Trophoblast cell (in vitro differentiated cells and primary cell): ENCODE measurements at regions not wholly inside any gene's neighbourhood (a gene's known extent, or its start where the extent isn't known, plus 50 kb on each side); places are given as distances from the start of the nearest gene placed in this dataset.

Experiments used
- DNase-seq, 2 donors: peaks; one replicate each; pipeline ENCODE4 v3.0.0-alpha.2; 2016
- H2AFZ ChIP-seq: 2 replicates; pipeline ENCODE4 v1.6.1; 2013; ENCODE audit warnings: low read length, moderate library complexity, mild to moderate bottlenecking; ENCODE audit not compliant: insufficient read depth, poor library complexity
- H2AK5ac ChIP-seq: 2 replicates; pipeline ENCODE4 v1.6.1; 2013; ENCODE audit warnings: mild to moderate bottlenecking, low read length
- H2BK120ac ChIP-seq: 2 replicates; pipeline ENCODE4 v1.6.1; 2013; ENCODE audit warnings: low read length, mild to moderate bottlenecking, moderate library complexity; ENCODE audit not compliant: insufficient read depth, poor library complexity
- H2BK12ac ChIP-seq: 2 replicates; pipeline ENCODE4 v1.6.1; 2013; ENCODE audit warnings: mild to moderate bottlenecking, low read length, moderate library complexity
- H2BK5ac ChIP-seq: 2 replicates; pipeline ENCODE4 v1.6.1; 2013; ENCODE audit warnings: low read length, low read depth, moderate library complexity, mild to moderate bottlenecking; ENCODE audit not compliant: poor library complexity
- H3K14ac ChIP-seq: 2 replicates; pipeline ENCODE4 v1.6.1; 2013; ENCODE audit warnings: mild to moderate bottlenecking, low read length
- H3K18ac ChIP-seq: 2 replicates; pipeline ENCODE4 v1.6.1; 2013; ENCODE audit warnings: mild to moderate bottlenecking, low read length
- H3K23ac ChIP-seq: 2 replicates; pipeline ENCODE4 v1.6.1; 2013; ENCODE audit warnings: low read length
- H3K27ac ChIP-seq: 2 replicates; pipeline ENCODE4 v1.5.1; 2013; ENCODE audit warnings: low read depth, mild to moderate bottlenecking, inconsistent platforms, low read length, moderate library complexity
- H3K27me3 ChIP-seq: 2 replicates; pipeline ENCODE4 v1.6.1; 2013; ENCODE audit warnings: inconsistent platforms, mild to moderate bottlenecking, low read length, moderate library complexity; ENCODE audit not compliant: insufficient read depth
- H3K36me3 ChIP-seq, 2 experiments: 1 replicate in 1 of 2; 2 replicates in 1 of 2; pipeline ENCODE4 v1.6.1; 2013; ENCODE audit warnings: low read length in 2 of 2, mild to moderate bottlenecking in 2 of 2, moderate library complexity in 1 of 2; ENCODE audit not compliant: insufficient read depth in 2 of 2, control insufficient read depth in 1 of 2
- H3K4ac ChIP-seq: 2 replicates; pipeline ENCODE4 v1.6.1; 2013; ENCODE audit warnings: low read depth, mild to moderate bottlenecking, low read length, moderate library complexity
- H3K4me1 ChIP-seq, 2 experiments: 1 replicate in 1 of 2; 2 replicates in 1 of 2; pipeline ENCODE4 v1.6.1; 2013; ENCODE audit warnings: low read length in 2 of 2, mild to moderate bottlenecking in 2 of 2, moderate library complexity in 1 of 2; ENCODE audit not compliant: insufficient read depth in 2 of 2, control insufficient read depth in 1 of 2
- H3K4me2 ChIP-seq: 2 replicates; pipeline ENCODE4 v1.6.1; 2013; ENCODE audit warnings: inconsistent platforms, mild to moderate bottlenecking, low read length, moderate library complexity
- H3K4me3 ChIP-seq: 2 replicates; pipeline ENCODE4 v1.5.1; 2013; ENCODE audit warnings: mild to moderate bottlenecking, low read depth, low read length, inconsistent platforms
- H3K79me1 ChIP-seq: one replicate; pipeline ENCODE4 v1.6.1; 2013; ENCODE audit warnings: low read length
- H3K79me2 ChIP-seq: 2 replicates; pipeline ENCODE4 v1.6.1; 2013; ENCODE audit warnings: low read length, mild to moderate bottlenecking; ENCODE audit not compliant: control insufficient read depth, insufficient read depth, poor library complexity
- H3K9ac ChIP-seq: 2 replicates; pipeline ENCODE4 v1.6.1; 2013; ENCODE audit warnings: mild to moderate bottlenecking, low read length
- H3K9me3 ChIP-seq: 2 replicates; pipeline ENCODE4 v1.6.1; 2013; ENCODE audit warnings: low read depth, mild to moderate bottlenecking, control low read depth, inconsistent platforms, low read length; ENCODE audit not compliant: insufficient read depth
- H4K12ac ChIP-seq: 2 replicates; pipeline ENCODE4 v1.6.1; 2013; ENCODE audit warnings: low read depth, mild to moderate bottlenecking, low read length, moderate library complexity
- H4K8ac ChIP-seq: 2 replicates; pipeline ENCODE4 v1.6.1; 2013; ENCODE audit warnings: low read depth, mild to moderate bottlenecking, low read length, moderate library complexity
- H4K91ac ChIP-seq: one replicate; pipeline ENCODE4 v1.6.1; 2013; ENCODE audit warnings: low read depth, mild to moderate bottlenecking, low read length, moderate library complexity
- WGBS: extraction: QIAGEN DNeasy Blood & Tissue Kit; methylation state at CpG from one replicate; pipeline ENCODE4 v1.1.7; 2013; ENCODE audit warnings: missing lambda C conversion rate; ENCODE audit not compliant: insufficient read length, insufficient coverage; ENCODE audit errors: extremely low coverage; 5-methylcytosine and 5-hydroxymethylcytosine counted together

DNA sequence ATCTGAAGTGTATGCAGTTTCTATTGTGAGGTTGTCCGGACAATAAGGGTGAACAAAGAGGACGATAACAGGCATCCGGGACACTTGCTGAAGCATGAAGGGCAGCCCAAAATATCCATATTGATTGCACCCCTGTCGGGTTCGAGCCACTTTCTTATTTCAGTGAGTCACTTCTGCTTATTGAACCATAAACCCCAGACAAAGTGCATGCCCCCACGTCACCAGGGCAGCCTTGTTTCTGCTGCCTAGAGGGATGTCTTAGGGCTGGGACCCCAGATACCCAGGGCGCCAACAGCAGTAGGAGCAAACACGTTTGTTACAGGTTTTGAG is 175.3 kb upstream of the LYZL1 start:
- Histone ChIP-seq H2AK5ac (peak overlapping the region; percentile 61), H3K14ac (peak overlapping the region; percentile 89), H4K12ac (peak overlapping the region; percentile 60), H2BK12ac (peak overlapping the region; percentile 71), H3K79me1 (peaks cover 52% of the 10 kb centered on the region), H3K4me2 (peak overlapping the region; percentile 2), H2BK120ac (peak overlapping the region; percentile 88), H3K4me3 (no peak overlapping the region), H2AFZ (no peak overlapping the region), H3K18ac (peak overlapping the region; percentile 54), H3K36me3 (peaks cover 3% of the 10 kb centered on the region in 2 experiments), H3K9me3 (no peaks in the 10 kb centered on the region), H3K4me1 (peaks cover 23 to 32% of the 10 kb centered on the region in 2 experiments), H3K79me2 (peaks cover 2% of the 10 kb centered on the region), H2BK5ac (peak overlapping the region; percentile 98), H3K23ac (no peak overlapping the region), H3K27ac (peak overlapping the region; percentile 96), H3K9ac (no peak overlapping the region), H3K4ac (peak overlapping the region; percentile 95), H4K8ac (peak overlapping the region; percentile 80), H4K91ac (peak overlapping the region; percentile 96), H3K27me3 (no peaks in the 10 kb centered on the region)
- WGBS: no CpG with 5 or more reads among the region's 8 CpGs
- DNase-seq: no peak

DNA sequence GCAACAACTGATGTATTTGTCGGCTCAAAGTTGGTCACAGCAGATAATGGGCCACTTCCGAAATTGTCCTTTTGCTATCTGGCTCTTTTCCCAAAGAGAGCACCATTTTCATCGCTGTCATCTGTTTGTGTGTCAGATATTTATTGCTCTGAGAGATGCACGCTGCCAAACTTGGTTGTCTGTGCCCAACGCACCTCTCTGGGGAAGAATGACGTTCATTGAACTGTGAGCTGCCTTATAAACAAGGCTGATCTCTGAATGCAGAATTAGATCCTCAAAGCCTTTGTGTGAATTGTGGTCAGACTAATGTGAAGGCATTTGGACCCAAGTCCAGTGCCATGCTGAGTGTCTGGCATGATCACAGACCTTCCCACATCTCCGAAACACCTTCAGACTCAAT is 174.7 kb upstream of the LYZL1 start:
- no peak overlapping the region for H4K12ac ChIP-seq
- peak overlapping the region; percentile 87 for H2BK12ac ChIP-seq
- H3K79me1 ChIP-seq: peaks cover 54% of the 10 kb centered on the region
- no peaks in the 10 kb centered on the region for H3K27me3 ChIP-seq
- H2BK5ac ChIP-seq: peak overlapping the region; percentile 92
- H3K18ac ChIP-seq: peak overlapping the region; percentile 66
- H3K23ac ChIP-seq: no peak overlapping the region
- H2AK5ac ChIP-seq: peak overlapping the region; percentile 75
- H3K4me2 ChIP-seq: no peak overlapping the region
- peaks cover 21 to 30% of the 10 kb centered on the region in 2 experiments for H3K4me1 ChIP-seq
- peaks cover 3% of the 10 kb centered on the region in 2 experiments for H3K36me3 ChIP-seq
- peak overlapping the region; percentile 71 for H3K14ac ChIP-seq
- peak overlapping the region; percentile 74 for H4K8ac ChIP-seq
- no CpG with 5 or more reads among the region's 7 CpGs for WGBS
- no peak overlapping the region for H3K4me3 ChIP-seq
- H2AFZ ChIP-seq: no peak overlapping the region
- H3K9me3 ChIP-seq: no peaks in the 10 kb centered on the region
- H3K4ac ChIP-seq: peak overlapping the region; percentile 75
- H3K79me2 ChIP-seq: peaks cover 2% of the 10 kb centered on the region
- DNase-seq: no peak
- no peak overlapping the region for H3K9ac ChIP-seq
- peak overlapping the region; percentile 96 for H3K27ac ChIP-seq
- peak overlapping the region; percentile 96 for H4K91ac ChIP-seq
- peak overlapping the region; percentile 84 for H2BK120ac ChIP-seq

GRCh38 chr10:29117781-29118180 is 171.1 kb upstream of the LYZL1 start:
- H3K4me1 ChIP-seq: peaks cover 12 to 14% of the 10 kb centered on the region in 2 experiments
- H2AK5ac ChIP-seq: no peak overlapping the region
- no peak overlapping the region for H3K4ac ChIP-seq
- no peak for DNase-seq
- H3K79me2 ChIP-seq: peaks cover 2% of the 10 kb centered on the region
- H4K91ac ChIP-seq: no peak overlapping the region
- H2AFZ ChIP-seq: no peak overlapping the region
- H3K27ac ChIP-seq: no peak overlapping the region
- no peak overlapping the region for H3K23ac ChIP-seq
- H3K36me3 ChIP-seq: peaks cover 3% of the 10 kb centered on the region in 2 experiments
- no peak overlapping the region for H4K12ac ChIP-seq
- H2BK120ac ChIP-seq: no peak overlapping the region
- no peak overlapping the region for H3K18ac ChIP-seq
- H2BK5ac ChIP-seq: no peak overlapping the region
- H3K9me3 ChIP-seq: peaks cover 3% of the 10 kb centered on the region
- H3K4me2 ChIP-seq: no peak overlapping the region
- H3K79me1 ChIP-seq: peaks cover 50% of the 10 kb centered on the region
- H4K8ac ChIP-seq: no peak overlapping the region
- H3K9ac ChIP-seq: no peak overlapping the region
- H3K4me3 ChIP-seq: no peak overlapping the region
- no peak overlapping the region for H2BK12ac ChIP-seq
- no peak overlapping the region for H3K14ac ChIP-seq
- no peaks in the 10 kb centered on the region for H3K27me3 ChIP-seq

- no CpG with 5 or more reads among the region's 8 CpGs for WGBS
- Histone ChIP-seq H2BK5ac (peak overlapping the region; percentile 91), H4K91ac (peak overlapping the region; percentile 94)
These were observed 169.5 kb upstream of the LYZL1 start for GRCh38 chr10:29119374-29119773.

More at GRCh38 chr10:29119374-29119773, 169.5 kb upstream of the LYZL1 start:
- no peak overlapping the region for H3K23ac ChIP-seq
- peak overlapping the region; percentile 46 for H3K18ac ChIP-seq
- H3K4me2 ChIP-seq: no peak overlapping the region
- H2AFZ ChIP-seq: no peak overlapping the region
- no peak overlapping the region for H4K12ac ChIP-seq
- no peak overlapping the region for H3K4ac ChIP-seq
- no peak overlapping the region for H3K9ac ChIP-seq
- no peak overlapping the region for H3K4me3 ChIP-seq
- H2AK5ac ChIP-seq: peak overlapping the region; percentile 64
- peak; percentile 47 to 73 for DNase-seq
- peaks cover 3% of the 10 kb centered on the region in 2 experiments for H3K36me3 ChIP-seq
- H3K79me2 ChIP-seq: no peaks in the 10 kb centered on the region
- H4K8ac ChIP-seq: peak overlapping the region; percentile 1
- H2BK120ac ChIP-seq: peak overlapping the region; percentile 93
- H3K4me1 ChIP-seq: peaks cover 4 to 5% of the 10 kb centered on the region in 2 experiments
- H2BK12ac ChIP-seq: peak overlapping the region; percentile 83
- peak overlapping the region; percentile 57 for H3K14ac ChIP-seq
- H3K79me1 ChIP-seq: peaks cover 44% of the 10 kb centered on the region
- no peaks in the 10 kb centered on the region for H3K27me3 ChIP-seq
- peak overlapping the region; percentile 50 for H3K27ac ChIP-seq
- peaks cover 3% of the 10 kb centered on the region for H3K9me3 ChIP-seq
